T-helper 17 cell (primary cell): ENCODE measurements at regions not wholly inside any gene's neighbourhood (a gene's known extent, or its start where the extent isn't known, plus 50 kb on each side); places are given as distances from the start of the nearest gene placed in this dataset.

Experiments
- ATAC-seq: fragments of 150-1000 bp; cut with Tn5 transposase; 2 replicates; pipeline ENCODE4 v1.10.0; 2021; ENCODE audit warnings: mild to moderate bottlenecking, moderate library complexity
- DNase-seq, 3 donors: peaks; one replicate each; pipeline versions ENCODE4 v3.0.0 to v3.0.0-alpha.2; 2020 to 2021
- H3K9me3 ChIP-seq: one replicate; pipeline ENCODE4 v1.7.0; 2013; ENCODE audit warnings: low read length, mild to moderate bottlenecking; ENCODE audit not compliant: control insufficient read depth, poor library complexity, severe bottlenecking
- H3K27ac Mint-ChIP-seq: one replicate; pipeline ENCODE4 v1.8.0; 2022; ENCODE audit warnings: mild to moderate bottlenecking, moderate library complexity, mixed read lengths
- H3K27me3 Mint-ChIP-seq: one replicate; pipeline ENCODE4 v1.8.0; 2022; ENCODE audit warnings: mixed read lengths
- H3K36me3 Mint-ChIP-seq: one replicate; pipeline ENCODE4 v1.8.0; 2022; ENCODE audit warnings: low read depth, mixed read lengths
- H3K4me1 Mint-ChIP-seq: one replicate; pipeline ENCODE4 v1.8.0; 2022; ENCODE audit warnings: mild to moderate bottlenecking, mixed read lengths
- H3K4me3 Mint-ChIP-seq: one replicate; pipeline ENCODE4 v1.8.0; 2022; ENCODE audit warnings: mild to moderate bottlenecking, moderate library complexity, mixed read lengths

- Mint-ChIP-seq H3K27ac (peak overlapping the region; percentile 99), H3K4me1 (peaks cover 24% of the 10 kb centered on the region), H3K36me3 (no peaks in the 10 kb centered on the region), H3K4me3 (peak overlapping the region; percentile 63), H3K27me3 (no peaks in the 10 kb centered on the region)
- ATAC-seq, result no peak
- no peak for DNase-seq
- H3K9me3 ChIP-seq, result no peaks in the 10 kb centered on the region
Measured at GRCh38 chr7:140232957-140233917, 56.5 kb upstream of the KDM7A start.

DNA sequence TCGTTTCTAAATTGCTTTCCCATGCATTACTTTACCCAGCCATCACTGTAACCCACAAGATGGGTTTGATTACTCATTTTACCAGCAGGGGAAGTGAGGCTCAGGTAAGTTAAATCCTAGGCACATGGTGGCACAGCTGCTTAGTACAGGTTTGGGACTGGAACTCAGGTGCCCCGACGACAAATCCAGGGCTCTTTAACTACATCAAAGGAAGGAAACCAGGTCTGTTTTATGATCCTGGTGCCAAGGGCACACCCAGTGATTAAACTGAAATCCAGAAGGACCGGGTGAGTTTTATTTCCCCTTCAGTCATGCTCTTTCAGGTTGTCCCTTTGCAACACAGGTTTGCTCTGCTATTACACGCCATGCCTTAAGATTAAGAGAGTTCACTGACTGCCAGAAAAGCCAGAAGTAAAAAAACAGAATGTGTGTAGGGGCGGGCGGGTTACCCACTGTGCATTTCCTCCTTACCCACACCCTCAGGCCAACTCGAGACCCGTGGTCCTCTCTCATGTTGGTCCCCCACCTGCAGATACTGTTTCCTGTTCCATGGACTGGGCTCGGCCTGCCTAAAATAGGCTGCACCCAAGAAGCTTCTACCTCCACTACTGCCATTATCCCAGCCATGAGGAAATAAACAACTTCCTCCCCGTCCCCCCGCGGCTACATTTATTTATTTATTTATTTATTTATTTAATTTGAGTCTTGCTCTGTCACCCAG, 55.1 kb upstream of the KDM7A start:
- peak overlapping the region; percentile 97 for H3K4me3 Mint-ChIP-seq
- DNase-seq (no peak), ATAC-seq (peak; percentile 23)
- H3K9me3 ChIP-seq, result no peaks in the 10 kb centered on the region
- H3K27ac Mint-ChIP-seq, result peak overlapping the region; percentile 99
- H3K4me1 Mint-ChIP-seq, result peaks cover 24% of the 10 kb centered on the region
- H3K36me3 Mint-ChIP-seq, result no peaks in the 10 kb centered on the region
- H3K27me3 Mint-ChIP-seq, result no peaks in the 10 kb centered on the region

- Mint-ChIP-seq H3K27ac (peak overlapping the region; percentile 99), H3K27me3 (no peaks in the 10 kb centered on the region), H3K4me3 (peak overlapping the region; percentile 97), H3K36me3 (no peaks in the 10 kb centered on the region), H3K4me1 (peaks cover 30% of the 10 kb centered on the region)
- H3K9me3 ChIP-seq, result no peaks in the 10 kb centered on the region
- ATAC-seq (peak; percentile 25), DNase-seq (peak; percentile 18 to 44 (median 38))
Measured at GRCh38 chr7:140230861-140231770, 54.3 kb upstream of the KDM7A start.

- peak; percentile 70 for ATAC-seq
- DNase-seq, result peak; percentile 66 to 77 (median 66)
- Mint-ChIP-seq H3K4me1 (peaks cover 35% of the 10 kb centered on the region), H3K36me3 (no peaks in the 10 kb centered on the region), H3K27me3 (no peaks in the 10 kb centered on the region), H3K4me3 (peak overlapping the region; percentile 97), H3K27ac (peak overlapping the region; percentile 99)
- H3K9me3 ChIP-seq, result no peaks in the 10 kb centered on the region
Measured at GRCh38 chr7:140230516-140230860, 53.7 kb upstream of the KDM7A start.

- Mint-ChIP-seq H3K4me1 (peaks cover 37% of the 10 kb centered on the region), H3K36me3 (no peaks in the 10 kb centered on the region), H3K27me3 (no peaks in the 10 kb centered on the region), H3K27ac (peak overlapping the region; percentile 99), H3K4me3 (peak overlapping the region; percentile 97)
- ATAC-seq (peak; percentile 66), DNase-seq (peak; percentile 35 to 47 (median 35))
- no peaks in the 10 kb centered on the region for H3K9me3 ChIP-seq
Measured at GRCh38 chr7:140229591-140230515, 53.1 kb upstream of the KDM7A start.

DNA sequence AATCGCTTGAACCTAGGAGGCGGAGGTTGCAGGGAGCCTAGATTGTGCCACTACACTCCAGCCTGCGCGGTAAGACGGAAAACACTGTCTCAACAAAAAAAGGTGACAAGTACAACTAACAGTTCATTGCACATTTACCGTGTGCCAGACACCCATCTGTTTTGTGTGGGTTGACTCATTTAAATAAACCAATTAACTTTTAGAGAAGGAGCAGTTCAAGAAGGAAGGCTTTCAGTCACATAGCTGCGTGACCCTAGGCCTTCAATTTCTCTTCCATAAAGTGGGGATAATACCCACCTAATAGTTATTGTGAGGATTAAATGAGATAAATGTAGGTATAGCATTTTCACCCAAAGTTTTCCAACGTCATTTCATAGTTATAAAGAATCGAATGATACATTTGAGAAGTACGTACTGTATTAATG, 52.3 kb upstream of the KDM7A start:
- peak overlapping the region; percentile 97 for H3K4me3 Mint-ChIP-seq
- no peaks in the 10 kb centered on the region for H3K36me3 Mint-ChIP-seq
- ATAC-seq (no peak), DNase-seq (no peak)
- no peaks in the 10 kb centered on the region for H3K27me3 Mint-ChIP-seq
- H3K9me3 ChIP-seq, result no peaks in the 10 kb centered on the region
- peak overlapping the region; percentile 99 for H3K27ac Mint-ChIP-seq
- H3K4me1 Mint-ChIP-seq, result peaks cover 42% of the 10 kb centered on the region
